HL-60 (cell line): ENCODE measurements at regions not wholly inside any gene's neighbourhood (a gene's known extent, or its start where the extent isn't known, plus 50 kb on each side); places are given as distances from the start of the nearest gene placed in this dataset.

Source experiments
- POLR2AphosphoS5 ChIP-seq: IDR thresholded peaks from 2 replicates; pipeline ENCODE4 v1.6.1; 2012; ENCODE audit warnings: low read depth
- TF ChIP-seq, protein P1 (sequence below): IDR thresholded peaks from one replicate; pipeline ENCODE4 v1.5.1; 2011; ENCODE audit warnings: low read length, control low read depth, inconsistent platforms; ENCODE audit not compliant: insufficient read depth

DNA sequence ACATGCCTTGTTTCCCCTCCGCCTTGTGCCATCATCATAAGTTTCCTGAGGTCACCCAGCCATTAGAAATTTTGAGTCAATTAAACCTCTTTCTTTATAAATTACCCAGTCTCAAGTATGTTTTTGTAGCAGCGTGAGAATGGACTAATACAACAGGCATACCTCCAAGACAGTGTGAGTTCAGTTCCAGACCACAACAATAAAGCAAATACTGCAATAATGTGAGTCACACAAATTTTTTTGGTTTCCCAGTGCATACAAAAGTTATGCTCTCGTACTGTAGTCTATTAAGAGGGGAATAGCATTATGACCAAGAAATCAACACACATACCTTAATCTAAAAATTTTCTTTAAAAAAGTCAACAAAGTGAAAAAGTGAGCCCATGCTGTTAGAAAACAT, 217.2 kb downstream of the NR4A2 start:
- TF ChIP-seq, protein P1, sequence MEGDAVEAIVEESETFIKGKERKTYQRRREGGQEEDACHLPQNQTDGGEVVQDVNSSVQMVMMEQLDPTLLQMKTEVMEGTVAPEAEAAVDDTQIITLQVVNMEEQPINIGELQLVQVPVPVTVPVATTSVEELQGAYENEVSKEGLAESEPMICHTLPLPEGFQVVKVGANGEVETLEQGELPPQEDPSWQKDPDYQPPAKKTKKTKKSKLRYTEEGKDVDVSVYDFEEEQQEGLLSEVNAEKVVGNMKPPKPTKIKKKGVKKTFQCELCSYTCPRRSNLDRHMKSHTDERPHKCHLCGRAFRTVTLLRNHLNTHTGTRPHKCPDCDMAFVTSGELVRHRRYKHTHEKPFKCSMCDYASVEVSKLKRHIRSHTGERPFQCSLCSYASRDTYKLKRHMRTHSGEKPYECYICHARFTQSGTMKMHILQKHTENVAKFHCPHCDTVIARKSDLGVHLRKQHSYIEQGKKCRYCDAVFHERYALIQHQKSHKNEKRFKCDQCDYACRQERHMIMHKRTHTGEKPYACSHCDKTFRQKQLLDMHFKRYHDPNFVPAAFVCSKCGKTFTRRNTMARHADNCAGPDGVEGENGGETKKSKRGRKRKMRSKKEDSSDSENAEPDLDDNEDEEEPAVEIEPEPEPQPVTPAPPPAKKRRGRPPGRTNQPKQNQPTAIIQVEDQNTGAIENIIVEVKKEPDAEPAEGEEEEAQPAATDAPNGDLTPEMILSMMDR, result no peak
- no peak for TF ChIP-seq POLR2AphosphoS5
